Natural killer cell (primary cell): ENCODE measurements at regions not wholly inside any gene's neighbourhood (a gene's known extent, or its start where the extent isn't known, plus 50 kb on each side); places are given as distances from the start of the nearest gene placed in this dataset.
"Not testable (repeated sequence)": the region's sequence is repeated elsewhere in the genome, so short reads cannot be mapped to it uniquely, and the experiment has no call there.

ENCODE experiments used
- ATAC-seq, 3 donors: fragments of 150-1000 bp in 2 of 3; fragments of 200-7000 bp in 1 of 3; cut with Tn5 transposase; 1 replicate in 1 of 3; 2 replicates in 2 of 3; pipeline ENCODE4 v1.10.0; 2021; ENCODE audit warnings: mild to moderate bottlenecking in 2 of 3, moderate library complexity in 2 of 3
- DNase-seq, 2 donors: peaks; one replicate each; pipeline versions ENCODE4 v3.0.0 to v3.0.0-alpha.2; 2013 to 2021; ENCODE audit warnings: mixed read lengths in 1 of 2
- H3K27ac ChIP-seq: one replicate; pipeline ENCODE4 v1.5.1; 2013; ENCODE audit warnings: mild to moderate bottlenecking, low read length
- H3K27me3 ChIP-seq: one replicate; pipeline ENCODE4 v1.6.1; 2013; ENCODE audit warnings: low read length; ENCODE audit not compliant: control insufficient read depth, insufficient read depth
- H3K36me3 ChIP-seq: one replicate; pipeline ENCODE4 v1.6.1; 2013; ENCODE audit warnings: low read length; ENCODE audit not compliant: control insufficient read depth, insufficient read depth
- H3K4me1 ChIP-seq: one replicate; pipeline ENCODE4 v1.6.1; 2013; ENCODE audit warnings: low read length; ENCODE audit not compliant: control insufficient read depth, insufficient read depth
- H3K4me3 ChIP-seq: one replicate; pipeline ENCODE4 v1.5.1; 2013; ENCODE audit warnings: low read length
- H3K9me3 ChIP-seq: one replicate; pipeline ENCODE4 v1.6.1; 2013; ENCODE audit warnings: low read length; ENCODE audit not compliant: control insufficient read depth, insufficient read depth
- H3K27ac Mint-ChIP-seq, 2 donors: one replicate each; pipeline ENCODE4 v1.8.0; 2022; ENCODE audit warnings: mild to moderate bottlenecking in 2 of 2, mixed read lengths in 2 of 2, moderate library complexity in 1 of 2
- H3K27me3 Mint-ChIP-seq, 2 donors: one replicate each; pipeline ENCODE4 v1.8.0; 2022; ENCODE audit warnings: low read depth in 2 of 2, mixed read lengths in 2 of 2
- H3K36me3 Mint-ChIP-seq: one replicate; pipeline ENCODE4 v1.8.0; 2022; ENCODE audit warnings: mixed read lengths
- H3K4me1 Mint-ChIP-seq, 2 donors: one replicate each; pipeline ENCODE4 v1.8.0; 2022; ENCODE audit warnings: mixed read lengths in 2 of 2
- H3K4me3 Mint-ChIP-seq: one replicate; pipeline ENCODE4 v1.8.0; 2022; ENCODE audit warnings: mild to moderate bottlenecking, moderate library complexity, mixed read lengths
- H3K9me3 Mint-ChIP-seq, 2 donors: one replicate each; pipeline ENCODE4 v1.8.0; 2022; ENCODE audit warnings: mixed read lengths in 2 of 2
- WGBS: methylation state at CpG from one replicate; pipeline ENCODE4 v1.1.7; 2013; ENCODE audit warnings: missing lambda C conversion rate; ENCODE audit not compliant: insufficient coverage; 5-methylcytosine and 5-hydroxymethylcytosine counted together
- intact Hi-C: fragments of 100-400 bp; cut with micrococcal nuclease; formaldehyde crosslinking; loops from one replicate; pipeline ENCODE4 v1.14.2; 2022
- TF ChIP-seq, protein P1 (sequence below): fragments of 200-600 bp; IDR thresholded peaks from one replicate; pipeline ENCODE4 v1.8.0; 2022; ENCODE audit warnings: antibody characterized with exemption

DNA sequence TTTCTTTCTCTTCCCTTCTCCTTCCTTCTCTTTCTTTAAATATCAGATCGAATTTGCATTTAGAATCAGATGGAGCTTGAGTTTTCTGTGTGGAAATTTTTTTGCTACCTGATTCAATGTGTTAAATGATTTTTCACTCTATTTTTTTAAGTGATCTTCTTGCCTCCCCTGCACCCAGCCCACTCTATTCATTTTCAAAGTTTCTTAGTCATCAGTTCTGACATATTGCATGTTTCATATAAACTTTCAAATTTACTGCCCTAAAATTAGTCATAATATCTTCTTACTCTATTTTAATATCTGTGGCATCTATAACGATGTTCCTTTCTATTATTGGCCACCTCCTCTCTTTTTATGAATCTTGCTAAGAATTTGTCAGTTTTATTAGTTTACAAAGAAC lies 69.1 kb downstream of the MTNR1B start:
- DNase-seq = no peak
- Mint-ChIP-seq H3K36me3 (no peaks in the 10 kb centered on the region), H3K27ac (no peak overlapping the region), H3K27me3 (no peaks in the 10 kb centered on the region), H3K4me1 (no peaks in the 10 kb centered on the region), H3K9me3 (peaks cover 6 to 12% of the 10 kb centered on the region in 2 donors), H3K4me3 (no peak overlapping the region)
- no CpG with 5 or more reads among the region's 2 CpGs for WGBS
- no peak for ATAC-seq
- Histone ChIP-seq H3K4me3 (no peak overlapping the region), H3K36me3 (no peaks in the 10 kb centered on the region), H3K9me3 (no peaks in the 10 kb centered on the region), H3K4me1 (no peaks in the 10 kb centered on the region), H3K27ac (no peak overlapping the region), H3K27me3 (no peaks in the 10 kb centered on the region)
- TF ChIP-seq, protein P1, sequence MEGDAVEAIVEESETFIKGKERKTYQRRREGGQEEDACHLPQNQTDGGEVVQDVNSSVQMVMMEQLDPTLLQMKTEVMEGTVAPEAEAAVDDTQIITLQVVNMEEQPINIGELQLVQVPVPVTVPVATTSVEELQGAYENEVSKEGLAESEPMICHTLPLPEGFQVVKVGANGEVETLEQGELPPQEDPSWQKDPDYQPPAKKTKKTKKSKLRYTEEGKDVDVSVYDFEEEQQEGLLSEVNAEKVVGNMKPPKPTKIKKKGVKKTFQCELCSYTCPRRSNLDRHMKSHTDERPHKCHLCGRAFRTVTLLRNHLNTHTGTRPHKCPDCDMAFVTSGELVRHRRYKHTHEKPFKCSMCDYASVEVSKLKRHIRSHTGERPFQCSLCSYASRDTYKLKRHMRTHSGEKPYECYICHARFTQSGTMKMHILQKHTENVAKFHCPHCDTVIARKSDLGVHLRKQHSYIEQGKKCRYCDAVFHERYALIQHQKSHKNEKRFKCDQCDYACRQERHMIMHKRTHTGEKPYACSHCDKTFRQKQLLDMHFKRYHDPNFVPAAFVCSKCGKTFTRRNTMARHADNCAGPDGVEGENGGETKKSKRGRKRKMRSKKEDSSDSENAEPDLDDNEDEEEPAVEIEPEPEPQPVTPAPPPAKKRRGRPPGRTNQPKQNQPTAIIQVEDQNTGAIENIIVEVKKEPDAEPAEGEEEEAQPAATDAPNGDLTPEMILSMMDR = no peak
- intact Hi-C loops = no loop called here

DNA sequence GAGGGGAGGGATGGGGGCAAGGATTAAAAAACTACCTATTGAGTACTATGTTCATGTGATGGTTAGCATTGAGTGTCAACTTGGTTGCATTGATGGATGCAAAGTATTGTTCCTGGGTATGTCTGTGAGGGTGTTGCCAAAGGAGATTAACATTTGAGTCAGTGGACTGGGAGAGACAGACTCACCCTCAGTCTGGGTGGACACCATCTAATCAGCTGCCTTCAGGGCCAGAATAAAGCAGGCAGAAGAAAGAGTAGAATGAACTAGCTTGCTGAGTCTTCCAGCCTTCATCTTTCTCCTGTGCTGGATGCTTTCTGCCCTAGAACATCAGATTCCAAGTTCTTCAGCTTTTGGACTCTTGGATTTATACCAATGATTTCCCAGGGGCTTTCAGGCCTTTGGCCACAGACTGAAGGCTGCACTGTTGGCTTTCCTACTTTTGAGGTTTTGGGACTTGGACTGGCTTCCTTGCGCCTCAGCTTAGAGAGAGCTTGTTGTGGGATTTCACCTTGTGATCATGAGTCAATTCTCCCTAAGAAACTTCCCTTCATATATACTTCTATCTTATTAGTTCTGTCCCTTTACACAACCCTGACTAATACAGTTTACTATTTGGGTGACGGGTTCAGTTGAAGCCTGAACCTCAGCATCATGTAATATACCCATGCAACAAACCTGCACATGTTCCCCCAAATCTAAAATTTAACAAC lies 70.2 kb downstream of the MTNR1B start:
- Mint-ChIP-seq H3K4me1 (no peaks in the 10 kb centered on the region), H3K27me3 (no peaks in the 10 kb centered on the region), H3K9me3 (peaks cover 9 to 14% of the 10 kb centered on the region in 2 donors), H3K36me3 (no peaks in the 10 kb centered on the region), H3K27ac (no peak overlapping the region), H3K4me3 (no peak overlapping the region)
- Histone ChIP-seq H3K4me1 (no peaks in the 10 kb centered on the region), H3K27ac (no peak overlapping the region), H3K27me3 (no peaks in the 10 kb centered on the region), H3K4me3 (no peak overlapping the region), H3K36me3 (no peaks in the 10 kb centered on the region), H3K9me3 (no peaks in the 10 kb centered on the region)
- intact Hi-C loops = no loop called here
- no peak for DNase-seq
- no peak for ATAC-seq
- WGBS = 95% methylated on average over 1 of the region's 2 CpGs
- TF ChIP-seq, protein P1 = no peak

DNA sequence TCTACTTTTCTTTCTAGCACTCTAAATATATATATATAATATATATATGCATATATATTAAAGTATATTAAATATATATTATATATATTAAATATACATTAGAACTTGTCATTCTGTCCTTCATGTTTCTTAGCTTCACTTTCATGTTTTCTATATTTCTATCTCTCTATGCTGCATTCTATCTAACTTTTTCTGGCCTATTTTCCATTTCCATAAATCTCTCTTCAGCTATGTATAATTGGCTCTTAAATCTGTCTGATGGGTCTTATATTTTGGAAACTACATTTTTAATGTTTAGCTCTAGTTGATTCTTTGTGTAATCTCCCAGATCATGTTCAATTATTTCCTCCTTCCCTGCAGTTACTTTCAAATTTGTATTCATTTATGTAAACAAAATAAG lies 72.2 kb downstream of the MTNR1B start:
- DNase-seq (no peak), ATAC-seq (no peak)
- Histone ChIP-seq H3K4me1 (no peaks in the 10 kb centered on the region), H3K4me3 (no peak overlapping the region), H3K27me3 (no peaks in the 10 kb centered on the region), H3K9me3 (no peaks in the 10 kb centered on the region), H3K36me3 (no peaks in the 10 kb centered on the region), H3K27ac (no peak overlapping the region)
- TF ChIP-seq, protein P1 = no peak
- H3K36me3 Mint-ChIP-seq = no peaks in the 10 kb centered on the region
- no peak overlapping the region for H3K27ac Mint-ChIP-seq
- no peaks in the 10 kb centered on the region for H3K4me1 Mint-ChIP-seq
- no peak overlapping the region for H3K4me3 Mint-ChIP-seq
- H3K9me3 Mint-ChIP-seq = peaks cover 9 to 15% of the 10 kb centered on the region in 2 donors
- intact Hi-C loops = no loop called here
- H3K27me3 Mint-ChIP-seq = no peaks in the 10 kb centered on the region

DNA sequence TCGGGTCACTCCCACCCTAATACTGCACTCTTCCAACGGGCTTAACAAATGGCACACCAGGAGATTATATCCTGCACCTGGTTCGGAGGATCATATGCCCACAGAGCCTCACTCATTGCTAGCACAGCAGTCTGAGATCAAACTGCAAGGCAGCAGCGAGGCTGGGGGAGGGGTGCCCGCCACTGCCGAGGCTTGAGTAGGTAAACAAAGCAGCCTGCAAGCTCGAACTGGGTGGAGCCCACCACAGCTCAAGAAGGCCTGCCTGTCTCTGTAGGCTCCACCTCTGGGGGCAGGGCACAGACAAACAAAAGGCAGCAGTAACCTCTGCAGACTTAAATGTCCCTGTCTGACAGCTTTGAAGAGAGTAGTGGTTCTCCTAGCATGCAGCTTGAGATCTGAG lies 73.7 kb downstream of the MTNR1B start:
- H3K27me3 Mint-ChIP-seq, ATAC-seq, H3K36me3 Mint-ChIP-seq, H3K27me3 ChIP-seq, H3K36me3 ChIP-seq, H3K9me3 ChIP-seq, H3K4me3 ChIP-seq, H3K4me1 Mint-ChIP-seq, H3K27ac Mint-ChIP-seq, H3K4me3 Mint-ChIP-seq, H3K27ac ChIP-seq, intact Hi-C loops, DNase-seq, H3K4me1 ChIP-seq: not testable (repeated sequence)
- peaks cover 9 to 14% of the 10 kb centered on the region in 2 donors for H3K9me3 Mint-ChIP-seq
- WGBS = 83% methylated on average over 6 of the region's 7 CpGs
